ENCODE measurements at regions not wholly inside any gene's neighbourhood (a gene's known extent, or its start where the extent isn't known, plus 50 kb on each side); places are given as distances from the start of the nearest gene placed in this dataset.

GRCh38 chr10:130809761-130810515 lies 501.6 kb downstream of the TCERG1L start:
- no peak for DNase-seq

GRCh38 chr10:130810856-130811255 lies 500.7 kb downstream of the TCERG1L start:
- no peak for DNase-seq

- no peak for DNase-seq
Measured at GRCh38 chr10:130812381-130813148, 499.0 kb downstream of the TCERG1L start.

- DNase-seq, result no peak
Measured at GRCh38 chr10:130814610-130815009, 496.9 kb downstream of the TCERG1L start.

DNA sequence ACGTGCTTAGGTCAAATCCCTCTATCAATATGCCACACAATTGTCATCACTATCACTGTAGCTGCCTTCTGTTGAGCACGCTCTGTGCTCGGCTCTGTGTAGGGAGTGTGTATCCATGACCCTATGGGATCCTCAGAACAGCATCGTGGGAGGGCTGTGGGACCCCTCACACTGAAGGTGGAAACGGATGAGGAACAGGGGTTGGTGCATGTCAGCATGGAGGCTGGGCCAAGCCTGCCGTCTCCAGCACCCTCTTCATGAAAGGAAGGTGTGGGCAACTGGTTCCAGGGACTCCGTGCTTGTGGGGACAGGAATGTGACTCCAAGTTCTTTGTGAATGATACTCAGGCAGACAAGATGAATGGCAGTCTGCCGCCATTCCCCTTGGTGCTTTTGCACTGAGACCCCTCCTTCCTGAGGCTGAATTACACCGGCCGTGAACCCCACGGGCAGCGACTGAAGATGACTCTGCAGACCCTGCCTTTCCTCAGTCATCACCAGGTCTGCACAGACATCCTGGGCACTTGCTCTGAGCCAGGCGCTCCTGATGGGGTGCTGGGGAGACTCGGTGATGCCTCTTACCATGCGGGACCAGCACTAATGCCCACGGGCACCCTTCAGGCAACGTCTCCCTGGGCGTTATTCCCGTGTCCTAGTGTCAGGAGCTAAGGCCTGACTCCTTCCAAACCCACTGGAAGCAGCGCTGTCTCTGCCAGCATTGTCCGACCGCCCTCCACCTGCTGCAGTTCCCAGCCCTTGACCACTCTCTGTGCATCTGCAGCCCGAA lies 495.2 kb downstream of the TCERG1L start:
- DNase-seq, result no peak

GRCh38 chr10:130817046-130817624 lies 494.4 kb downstream of the TCERG1L start:
- DNase-seq, result no peak

- DNase-seq, result no peak
Measured at GRCh38 chr10:130817674-130818073, 493.8 kb downstream of the TCERG1L start.

- DNase-seq, result no peak
Measured at GRCh38 chr10:130820880-130821482, 490.5 kb downstream of the TCERG1L start.

GRCh38 chr10:130824230-130825014 lies 487.1 kb downstream of the TCERG1L start:
- DNase-seq, result no peak

DNA sequence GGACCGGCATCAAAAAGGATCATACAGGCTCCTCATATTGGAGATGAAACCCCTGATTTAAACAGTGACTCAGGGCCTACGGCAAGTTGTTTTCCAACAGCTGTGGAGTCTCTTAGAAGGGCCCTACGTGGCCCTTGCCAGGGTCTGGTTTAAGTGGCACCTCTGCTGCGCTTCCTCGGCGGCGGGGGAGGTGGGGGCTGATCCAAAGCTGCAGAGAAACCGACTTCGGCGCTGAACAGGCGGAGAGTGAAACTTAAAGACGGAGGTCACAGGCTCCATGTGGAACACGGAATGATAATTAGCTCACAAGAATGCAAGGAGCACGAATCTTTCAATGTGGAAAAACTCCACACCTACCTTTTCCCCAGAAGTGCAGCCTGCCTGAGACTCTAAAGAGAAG lies 477.9 kb downstream of the TCERG1L start:
- DNase-seq, result no peak

- no peak for DNase-seq
Measured at GRCh38 chr10:130834170-130834569, 477.4 kb downstream of the TCERG1L start.

DNA sequence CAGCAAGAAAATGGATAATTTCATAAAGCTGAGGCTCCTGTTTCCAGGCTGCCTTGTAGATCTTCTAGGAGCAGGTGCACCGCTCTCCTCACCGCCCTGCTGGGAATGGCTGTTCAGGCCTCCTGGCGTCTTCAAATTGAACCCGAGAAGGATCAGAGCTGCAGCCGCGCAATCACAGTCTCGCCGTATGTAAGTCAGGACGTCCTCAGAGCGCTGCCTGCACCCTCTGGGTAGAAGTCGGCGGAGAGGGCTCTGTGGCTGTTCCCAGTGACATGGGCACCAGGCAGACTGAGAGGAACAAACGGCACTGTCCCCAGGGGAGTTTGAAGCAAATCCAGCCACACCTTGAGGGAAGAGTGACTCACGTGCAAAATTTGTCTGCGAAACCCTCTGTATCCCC lies 476.9 kb downstream of the TCERG1L start:
- no peak for DNase-seq

DNA sequence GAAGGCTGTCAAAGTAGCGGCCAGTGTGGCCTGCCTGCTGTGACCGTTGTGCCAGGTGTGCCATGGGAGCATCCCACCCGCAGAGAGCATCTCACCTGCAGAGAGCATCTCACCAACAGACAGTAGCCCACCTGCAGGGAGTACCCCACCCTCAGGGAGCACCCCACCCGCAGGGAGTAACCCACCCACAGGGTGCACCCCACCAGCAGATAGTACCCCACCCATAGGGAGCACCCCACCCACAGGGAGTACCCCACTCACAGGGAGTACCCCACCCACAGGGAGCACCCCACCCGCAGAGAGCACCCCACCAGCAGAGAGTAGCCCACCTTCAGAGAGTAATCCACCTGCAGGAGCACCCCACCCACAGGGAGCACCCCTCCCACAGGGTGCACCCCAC lies 476.5 kb downstream of the TCERG1L start:
- DNase-seq, result no peak

DNA sequence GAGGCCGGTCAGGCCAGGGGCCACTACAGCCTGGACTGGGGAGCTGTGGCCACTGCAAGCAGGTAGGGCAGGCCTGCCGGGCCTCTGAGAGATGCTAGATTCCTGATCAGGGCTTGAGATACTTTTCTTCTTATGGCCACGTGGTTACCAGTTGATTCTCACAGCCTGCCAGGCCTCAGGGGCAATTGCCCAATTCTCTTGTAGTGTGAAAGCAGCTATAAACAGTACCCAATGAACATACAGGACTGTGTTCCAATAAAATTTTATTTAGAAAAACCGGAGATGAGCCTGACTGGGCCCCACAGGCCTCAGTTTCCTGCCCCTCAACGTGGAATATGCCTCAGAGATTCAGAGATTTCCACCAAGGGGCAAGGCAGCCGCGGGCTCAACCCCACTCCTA lies 475.2 kb downstream of the TCERG1L start:
- no peak for DNase-seq

DNA sequence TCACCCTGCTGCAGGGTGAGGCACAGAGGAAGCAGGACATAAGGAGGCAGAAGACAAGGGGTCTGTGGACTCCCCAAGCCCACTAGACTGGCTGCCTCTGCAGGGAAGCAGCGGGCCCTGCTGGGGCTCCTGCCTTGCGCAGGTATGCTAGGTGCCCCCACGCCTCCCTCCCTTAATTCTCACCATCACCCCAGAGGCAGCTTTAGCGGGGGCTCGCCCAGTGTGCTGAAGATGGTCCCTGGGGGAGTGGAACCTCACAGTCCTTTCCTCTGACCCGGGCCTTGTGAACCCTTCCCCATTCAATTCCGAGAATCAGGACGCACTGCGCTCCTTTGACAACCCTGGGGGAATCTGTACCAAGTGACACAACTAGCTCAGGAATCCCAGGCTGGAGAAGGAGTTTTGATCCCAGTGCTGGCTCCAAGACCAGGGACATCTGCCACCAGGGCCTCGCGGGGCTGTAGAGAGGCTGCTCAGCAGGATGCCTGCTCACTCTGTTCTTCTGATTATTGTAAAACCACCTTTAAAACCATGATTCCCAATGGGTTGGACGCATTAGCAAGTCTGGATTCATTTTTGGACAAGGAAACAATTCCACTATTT lies 468.4 kb downstream of the TCERG1L start:
- no peak for DNase-seq

- DNase-seq, result no peak
Measured at GRCh38 chr10:130844310-130844709, 467.2 kb downstream of the TCERG1L start.

- DNase-seq, result no peak
Measured at GRCh38 chr10:130847170-130847569, 464.4 kb downstream of the TCERG1L start.

- no peak for DNase-seq
Measured at GRCh38 chr10:130848855-130849254, 462.7 kb downstream of the TCERG1L start.

- DNase-seq, result no peak
Measured at GRCh38 chr10:130854151-130854550, 457.4 kb downstream of the TCERG1L start.

- DNase-seq, result no peak
Measured at GRCh38 chr10:130857631-130858295, 453.8 kb downstream of the TCERG1L start.

GRCh38 chr10:130858626-130859025 lies 452.9 kb downstream of the TCERG1L start:
- no peak for DNase-seq
